H9 (cell line): ENCODE measurements at regions not wholly inside any gene's neighbourhood (a gene's known extent, or its start where the extent isn't known, plus 50 kb on each side); places are given as distances from the start of the nearest gene placed in this dataset.

Source experiments
- DNase-seq: peaks from one replicate; pipeline ENCODE4 v3.0.0-alpha.2; 2017
- H2AFZ ChIP-seq: one replicate; pipeline ENCODE4 v1.6.1; 2013; ENCODE audit warnings: mild to moderate bottlenecking, low read length, control low read depth, moderate library complexity
- H2AK5ac ChIP-seq: 2 replicates; pipeline ENCODE4 v1.6.1; 2013; ENCODE audit warnings: low read length, control low read depth, mixed read lengths; ENCODE audit not compliant: insufficient read length
- H2BK120ac ChIP-seq: one replicate; pipeline ENCODE4 v1.6.1; 2013; ENCODE audit warnings: low read depth, mild to moderate bottlenecking, low read length, control low read depth, inconsistent platforms; ENCODE audit not compliant: poor library complexity, severe bottlenecking
- H2BK12ac ChIP-seq: 2 replicates; pipeline ENCODE4 v1.6.1; 2013; ENCODE audit warnings: low read length, control low read depth, mixed read lengths, low read depth; ENCODE audit not compliant: insufficient read length
- H2BK15ac ChIP-seq: 2 replicates; pipeline ENCODE4 v1.6.1; 2013; ENCODE audit warnings: low read depth, low read length, control low read depth
- H2BK20ac ChIP-seq: one replicate; pipeline ENCODE4 v1.6.1; 2013; ENCODE audit warnings: low read depth, mild to moderate bottlenecking, low read length, control low read depth, inconsistent platforms; ENCODE audit not compliant: poor library complexity, severe bottlenecking
- H2BK5ac ChIP-seq: 2 replicates; pipeline ENCODE4 v1.6.1; 2013; ENCODE audit warnings: low read length, control low read depth, mixed read lengths; ENCODE audit not compliant: insufficient read length
- H3K14ac ChIP-seq: 2 replicates; pipeline ENCODE4 v1.6.1; 2013; ENCODE audit warnings: low read length, control low read depth; ENCODE audit not compliant: insufficient read depth
- H3K18ac ChIP-seq: 2 replicates; pipeline ENCODE4 v1.6.1; 2013; ENCODE audit warnings: low read depth, mild to moderate bottlenecking, mixed read lengths, low read length, control low read depth; ENCODE audit not compliant: insufficient read length
- H3K23ac ChIP-seq: 2 replicates; pipeline ENCODE4 v1.6.1; 2013; ENCODE audit warnings: low read length, control low read depth, mixed read lengths, low read depth; ENCODE audit not compliant: insufficient read length
- H3K23me2 ChIP-seq: 2 replicates; pipeline ENCODE4 v1.6.1; 2013; ENCODE audit warnings: low read depth, mild to moderate bottlenecking, mixed read lengths, low read length, control low read depth; ENCODE audit not compliant: insufficient read length, poor library complexity, severe bottlenecking
- H3K27ac ChIP-seq: 2 replicates; pipeline ENCODE4 v1.5.1; 2013; ENCODE audit warnings: low read length, control low read depth, mixed read lengths, low read depth; ENCODE audit not compliant: insufficient read length
- H3K27me3 ChIP-seq: 2 replicates; pipeline ENCODE4 v1.6.1; 2013; ENCODE audit warnings: low read length, control low read depth, inconsistent platforms; ENCODE audit not compliant: insufficient read depth
- H3K4ac ChIP-seq: 2 replicates; pipeline ENCODE4 v1.6.1; 2013; ENCODE audit warnings: low read depth, mild to moderate bottlenecking, control low read depth, inconsistent platforms, low read length, moderate library complexity
- H3K4me1 ChIP-seq: 2 replicates; pipeline ENCODE4 v1.6.1; 2013; ENCODE audit warnings: low read length, control low read depth, inconsistent platforms; ENCODE audit not compliant: insufficient read depth
- H3K4me2 ChIP-seq: 2 replicates; pipeline ENCODE4 v1.6.1; 2013; ENCODE audit warnings: low read length, control low read depth, mixed read lengths; ENCODE audit not compliant: insufficient read length, insufficient read depth
- H3K56ac ChIP-seq: 2 replicates; pipeline ENCODE4 v1.6.1; 2013; ENCODE audit warnings: low read depth, mild to moderate bottlenecking, mixed read lengths, low read length, control low read depth; ENCODE audit not compliant: insufficient read length
- H3K79me1 ChIP-seq: 2 replicates; pipeline ENCODE4 v1.6.1; 2013; ENCODE audit warnings: low read depth, mild to moderate bottlenecking, moderate library complexity, low read length, control low read depth, inconsistent platforms; ENCODE audit not compliant: insufficient read depth, poor library complexity, severe bottlenecking
- H3K79me2 ChIP-seq: 2 replicates; pipeline ENCODE4 v1.6.1; 2013; ENCODE audit warnings: low read length, control low read depth, inconsistent platforms; ENCODE audit not compliant: insufficient read depth
- H3K9ac ChIP-seq: 2 replicates; pipeline ENCODE4 v1.6.1; 2013; ENCODE audit warnings: low read length, control low read depth, mixed read lengths; ENCODE audit not compliant: insufficient read length; ENCODE audit errors: extremely low read depth
- H3K9me3 ChIP-seq: one replicate; pipeline ENCODE4 v1.6.1; 2013; ENCODE audit warnings: low read depth, low read length, inconsistent platforms; ENCODE audit not compliant: control insufficient read depth
- H3T11ph ChIP-seq: one replicate; pipeline ENCODE4 v1.6.1; 2013; ENCODE audit warnings: mild to moderate bottlenecking, low read length, control low read depth, inconsistent platforms
- H4K20me1 ChIP-seq: one replicate; pipeline ENCODE4 v1.6.1; 2013; ENCODE audit not compliant: control insufficient read depth, insufficient read length, insufficient read depth
- H4K5ac ChIP-seq: 2 replicates; pipeline ENCODE4 v1.6.1; 2013; ENCODE audit warnings: low read depth, mild to moderate bottlenecking, mixed read lengths, low read length, control low read depth; ENCODE audit not compliant: insufficient read length
- H4K8ac ChIP-seq: replicated peaks from 2 replicates; pipeline ENCODE4 v1.6.1; 2013; ENCODE audit warnings: low read length, control low read depth, mixed read lengths, low read depth; ENCODE audit not compliant: insufficient read length
- H4K91ac ChIP-seq: 2 replicates; pipeline ENCODE4 v1.6.1; 2013; ENCODE audit warnings: low read depth, mild to moderate bottlenecking, moderate library complexity, mixed read lengths, low read length, control low read depth; ENCODE audit not compliant: insufficient read length
- H3K27ac Mint-ChIP-seq, 3 experiments: 2 replicates in 2 of 3; 3 replicates in 1 of 3; pipeline ENCODE4 v1.8.0; 2020 to 2021; ENCODE audit warnings: mixed read lengths in 3 of 3, mild to moderate bottlenecking in 1 of 3, moderate library complexity in 1 of 3
- H3K27me3 Mint-ChIP-seq: 2 replicates; pipeline ENCODE4 v1.8.0; 2021; ENCODE audit warnings: low read depth, mild to moderate bottlenecking, moderate library complexity, mixed read lengths
- H3K36me3 Mint-ChIP-seq, 3 experiments: 2 replicates in 2 of 3; 3 replicates in 1 of 3; pipeline ENCODE4 v1.8.0; 2020 to 2021; ENCODE audit warnings: low read depth in 3 of 3, mixed read lengths in 3 of 3; ENCODE audit not compliant: insufficient read depth in 1 of 3
- H3K4me1 Mint-ChIP-seq, 2 experiments: 2 replicates each; pipeline ENCODE4 v1.8.0; 2020; ENCODE audit warnings: mixed read lengths in 2 of 2
- H3K4me3 Mint-ChIP-seq, 2 experiments: 2 replicates in 1 of 2; 3 replicates in 1 of 2; pipeline ENCODE4 v1.8.0; 2020 to 2021; ENCODE audit warnings: mild to moderate bottlenecking in 2 of 2, mixed read lengths in 2 of 2, moderate library complexity in 1 of 2
- H3K9me3 Mint-ChIP-seq, 2 experiments: 2 replicates in 1 of 2; 3 replicates in 1 of 2; pipeline ENCODE4 v1.8.0; 2020; ENCODE audit warnings: mild to moderate bottlenecking in 2 of 2, mixed read lengths in 2 of 2, moderate library complexity in 1 of 2
- CTCF ChIP-seq: fragments of 200-600 bp; sonication (generic); conservative IDR thresholded peaks from 3 replicates; pipeline ENCODE4 v1.8.0; 2021; ENCODE audit warnings: antibody characterized with exemption, mild to moderate bottlenecking
- WGBS: extraction: QIAGEN DNeasy Blood & Tissue Kit; methylation state at CpG from one replicate; pipeline ENCODE4 v1.1.7; 2013; ENCODE audit warnings: missing lambda C conversion rate, low lambda C conversion rate, mixed read lengths; ENCODE audit not compliant: insufficient read length; ENCODE audit errors: extremely low coverage; 5-methylcytosine and 5-hydroxymethylcytosine counted together

GRCh38 chr12:131612092-131612755 is 98.7 kb upstream of the SFSWAP start:
- TF ChIP-seq CTCF = no peak
- H3K9me3 Mint-ChIP-seq = no peaks in the 10 kb centered on the region
- H3K27me3 Mint-ChIP-seq = peaks cover 12% of the 10 kb centered on the region
- no peak overlapping the region for H3K18ac ChIP-seq
- no peaks in the 10 kb centered on the region for H3K27me3 ChIP-seq
- no peak for DNase-seq
- H2BK120ac ChIP-seq = no peak overlapping the region
- no peaks in the 10 kb centered on the region for H3K36me3 Mint-ChIP-seq
- no peak overlapping the region for H2AFZ ChIP-seq
- H3K56ac ChIP-seq = no peak overlapping the region
- peaks cover 21 to 24% of the 10 kb centered on the region in 2 experiments for H3K4me1 Mint-ChIP-seq
- no peak overlapping the region for H3K27ac ChIP-seq
- no peak overlapping the region for H2BK20ac ChIP-seq
- H2BK12ac ChIP-seq = no peak overlapping the region
- no peak overlapping the region for H4K8ac ChIP-seq
- peak overlapping the region in 1 of 3 experiments; percentile 27; a peak in 1 of 7 replicates for H3K27ac Mint-ChIP-seq
- no peak overlapping the region for H3K4me3 Mint-ChIP-seq
- H3K9ac ChIP-seq = no peak overlapping the region
- H3K4ac ChIP-seq = no peak overlapping the region
- no peak overlapping the region for H2BK5ac ChIP-seq
- no peak overlapping the region for H3K14ac ChIP-seq
- H4K20me1 ChIP-seq = peaks cover 2% of the 10 kb centered on the region
- no peak overlapping the region for H3K4me2 ChIP-seq
- no peak overlapping the region for H4K91ac ChIP-seq
- H3T11ph ChIP-seq = no peak overlapping the region
- no peak overlapping the region for H4K5ac ChIP-seq
- no CpG with 5 or more reads among the region's 21 CpGs for WGBS
- H2BK15ac ChIP-seq = no peak overlapping the region
- H3K23me2 ChIP-seq = no peaks in the 10 kb centered on the region
- no peaks in the 10 kb centered on the region for H3K79me1 ChIP-seq
- no peak overlapping the region for H2AK5ac ChIP-seq
- no peaks in the 10 kb centered on the region for H3K79me2 ChIP-seq
- no peaks in the 10 kb centered on the region for H3K9me3 ChIP-seq
- H3K4me1 ChIP-seq = peaks cover 6% of the 10 kb centered on the region; the same call in 1 of the 2 replicates
- H3K23ac ChIP-seq = no peak overlapping the region
